Left ventricle myocardium inferior (tissue), 1 donor: ENCODE measurements at regions not wholly inside any gene's neighbourhood (a gene's known extent, or its start where the extent isn't known, plus 50 kb on each side); places are given as distances from the start of the nearest gene placed in this dataset.

Source experiments
- DNase-seq: peaks from one replicate; pipeline ENCODE4 v3.0.0-alpha.2; 2020
- H3K27ac ChIP-seq: fragments of 200-600 bp; replicated peaks from 2 replicates; pipeline ENCODE4 v1.8.0; 2021
- H3K27me3 ChIP-seq: fragments of 200-600 bp; 2 replicates; pipeline ENCODE4 v1.8.0; 2021; ENCODE audit warnings: low read depth
- H3K36me3 ChIP-seq: fragments of 200-600 bp; 2 replicates; pipeline ENCODE4 v1.8.0; 2021
- H3K4me1 ChIP-seq: fragments of 200-600 bp; 2 replicates; pipeline ENCODE4 v1.8.0; 2021
- H3K4me3 ChIP-seq: fragments of 200-600 bp; 2 replicates; pipeline ENCODE4 v1.8.0; 2021; ENCODE audit warnings: mild to moderate bottlenecking, moderate library complexity
- H3K9me3 ChIP-seq: fragments of 200-600 bp; replicated peaks from 2 replicates; pipeline ENCODE4 v1.8.0; 2021
- CTCF ChIP-seq: fragments of 200-600 bp; IDR thresholded peaks from 2 replicates; pipeline ENCODE4 v1.8.0; 2021; ENCODE audit warnings: antibody characterized with exemption, mild to moderate bottlenecking, borderline replicate concordance
- intact Hi-C: fragments of 100-400 bp; cut with micrococcal nuclease; formaldehyde crosslinking; loops from one replicate; pipeline ENCODE4 v1.11.0; 2022
- donor health status: DM: no; HTN: yes; CAD: no; lungs with severe emphysema.

GRCh38 chr10:8499752-8500390 lies 445.4 kb downstream of the GATA3 start:
- DNase-seq: no peak
- intact Hi-C loops: no loop called here
- no peaks in the 10 kb centered on the region for H3K36me3 ChIP-seq
- TF ChIP-seq CTCF: no peak
- no peaks in the 10 kb centered on the region for H3K4me1 ChIP-seq
- no peaks in the 10 kb centered on the region for H3K9me3 ChIP-seq
- H3K4me3 ChIP-seq: no peak overlapping the region
- peaks cover 18% of the 10 kb centered on the region for H3K27me3 ChIP-seq
- no peak overlapping the region for H3K27ac ChIP-seq

- no peak overlapping the region for H3K27ac ChIP-seq
- H3K4me1 ChIP-seq: no peaks in the 10 kb centered on the region
- DNase-seq: no peak
- H3K9me3 ChIP-seq: no peaks in the 10 kb centered on the region
- intact Hi-C loops: no loop called here
- H3K36me3 ChIP-seq: no peaks in the 10 kb centered on the region
- peaks cover 45% of the 10 kb centered on the region for H3K27me3 ChIP-seq
- no peak overlapping the region for H3K4me3 ChIP-seq
- no peak for TF ChIP-seq CTCF
These were observed 448.1 kb downstream of the GATA3 start for GRCh38 chr10:8502573-8502972.

GRCh38 chr10:8504499-8504898 lies 450.0 kb downstream of the GATA3 start:
- no peaks in the 10 kb centered on the region for H3K4me1 ChIP-seq
- no peaks in the 10 kb centered on the region for H3K36me3 ChIP-seq
- no peak for TF ChIP-seq CTCF
- DNase-seq: no peak
- H3K27ac ChIP-seq: no peak overlapping the region
- H3K9me3 ChIP-seq: no peaks in the 10 kb centered on the region
- intact Hi-C loops: no loop called here
- H3K4me3 ChIP-seq: no peak overlapping the region
- H3K27me3 ChIP-seq: peaks cover 62% of the 10 kb centered on the region

DNA sequence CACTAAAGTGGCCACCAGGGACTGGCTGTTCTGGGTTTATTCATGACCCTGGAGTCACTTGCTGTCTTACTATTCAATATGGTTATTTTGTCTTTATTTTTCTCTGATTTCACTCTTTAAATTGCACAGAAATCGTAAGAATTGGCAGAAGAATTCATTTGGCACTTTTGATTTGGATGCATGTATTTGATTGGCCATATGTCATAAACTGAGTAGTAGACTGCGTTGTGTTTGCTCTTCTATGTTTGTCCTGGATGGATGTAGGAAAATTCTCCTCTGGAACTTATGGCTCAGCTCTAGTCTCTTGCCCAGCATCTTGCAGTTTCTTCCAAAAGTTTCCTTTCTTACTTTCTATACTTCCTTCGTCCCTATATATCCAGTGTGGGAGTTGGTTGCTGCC lies 452.7 kb downstream of the GATA3 start:
- Histone ChIP-seq H3K4me3 (no peak overlapping the region), H3K4me1 (no peaks in the 10 kb centered on the region), H3K9me3 (no peaks in the 10 kb centered on the region), H3K36me3 (no peaks in the 10 kb centered on the region), H3K27me3 (peaks cover 66% of the 10 kb centered on the region), H3K27ac (no peak overlapping the region)
- intact Hi-C loops: no loop called here
- no peak for TF ChIP-seq CTCF
- DNase-seq: no peak

DNA sequence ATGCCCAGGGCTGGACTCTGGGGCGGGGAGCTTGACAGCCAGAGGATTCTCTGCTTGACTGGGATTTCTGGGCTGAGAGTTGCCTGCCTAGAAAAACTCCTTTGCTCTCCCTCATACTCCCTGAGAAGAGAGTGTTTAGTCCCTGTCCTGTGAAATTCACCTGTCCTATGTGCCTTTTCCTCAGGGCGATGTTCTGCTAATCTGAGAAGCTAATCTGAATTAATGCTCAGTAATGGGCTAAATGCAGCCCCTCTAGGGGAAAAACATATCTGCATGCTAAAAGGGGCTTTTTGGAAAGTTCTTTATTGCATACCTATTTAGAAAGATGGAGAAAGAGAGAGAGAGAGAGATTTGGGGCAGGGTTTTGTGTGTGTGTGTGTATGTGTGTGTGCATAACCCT lies 454.4 kb downstream of the GATA3 start:
- peaks cover 78% of the 10 kb centered on the region for H3K27me3 ChIP-seq

More for the DNA sequence above, 454.4 kb downstream of the GATA3 start:
- no peak overlapping the region for H3K4me3 ChIP-seq
- H3K9me3 ChIP-seq: no peaks in the 10 kb centered on the region
- H3K27ac ChIP-seq: no peak overlapping the region
- H3K4me1 ChIP-seq: no peaks in the 10 kb centered on the region
- TF ChIP-seq CTCF: no peak
- H3K36me3 ChIP-seq: no peaks in the 10 kb centered on the region
- intact Hi-C loops: no loop called here
- DNase-seq: no peak
